HepG2 (cell line): ENCODE measurements at regions not wholly inside any gene's neighbourhood (a gene's known extent, or its start where the extent isn't known, plus 50 kb on each side); places are given as distances from the start of the nearest gene placed in this dataset.

Experiments used
- ATAC-seq: fragments of 200-7000 bp; cut with Tn5 transposase; 3 replicates; pipeline ENCODE4 v1.9.1; 2020; ENCODE audit warnings: mild to moderate bottlenecking, moderate library complexity
- BruUV-seq: library from RNA; stranded (reverse); fragments of 400-500 nt; replicated peaks from 2 replicates; lab custom pipeline; 2021; lab: Mats Ljungman, UMichigan
- CTCF ChIA-PET: fragments of 300-600 bp; formaldehyde crosslinking; extraction: SDS; loops from one replicate; lab custom pipeline; 2021; ENCODE audit warnings: low total read pairs, inconsistent platforms, low intra/inter-chr PET ratio; lab: Yijun Ruan, JAX
- POLR2A ChIA-PET: fragments of 350-600 bp; sonication (Branson Sonifier 250); formaldehyde crosslinking; loops from one replicate; lab custom pipeline; 2020; ENCODE audit warnings: antibody characterized with exemption, inconsistent platforms; lab: Yijun Ruan, JAX
- DNase-seq: peaks from one replicate; pipeline ENCODE4 v3.0.0-alpha.2; 2015; ENCODE audit warnings: low spot score
- FAIRE-seq: peaks from 3 replicates; lab custom pipeline; 2011; peaks lifted over from hg19 to GRCh38; lab: Jason Lieb, UNC
- H2AFZ ChIP-seq: one replicate; pipeline ENCODE4 v1.6.1; 2011; ENCODE audit warnings: low read length, inconsistent platforms
- H3K27ac ChIP-seq: fragments of 300-600 bp; 3 replicates; pipeline ENCODE4 v1.8.0; 2011; ENCODE audit warnings: mixed run types, mild to moderate bottlenecking, mixed read lengths, low read length, inconsistent platforms; ENCODE audit not compliant: insufficient read depth; ENCODE audit errors: extremely low read length
- H3K27me3 ChIP-seq, 2 experiments: fragments of 200-600 bp in 1 of 2; 2 replicates in 1 of 2; 3 replicates in 1 of 2; pipeline versions ENCODE4 v1.6.0 to v1.8.0; 2011; ENCODE audit warnings: low read length in 2 of 2, mild to moderate bottlenecking in 2 of 2, moderate library complexity in 2 of 2, inconsistent platforms in 1 of 2; ENCODE audit not compliant: insufficient read depth in 2 of 2, control insufficient read depth in 1 of 2
- H3K36me3 ChIP-seq, 2 experiments: fragments of 200-600 bp in 1 of 2; replicated peaks in 1 of 2; 2 replicates in 1 of 2; 3 replicates in 1 of 2; pipeline versions ENCODE4 v1.5.1 to v1.8.0; 2011; ENCODE audit warnings: low read length in 2 of 2, inconsistent platforms in 1 of 2; ENCODE audit not compliant: insufficient read depth in 2 of 2, control insufficient read depth in 1 of 2
- H3K4me1 ChIP-seq: 2 replicates; pipeline ENCODE4 v1.5.1; 2012; ENCODE audit warnings: low read length, inconsistent platforms; ENCODE audit not compliant: insufficient read depth
- H3K4me2 ChIP-seq: 2 replicates; pipeline ENCODE4 v1.6.0; 2011; ENCODE audit warnings: low read depth, low read length, inconsistent platforms
- H3K4me3 ChIP-seq, 3 experiments: fragments of 200-600 bp in 1 of 3; sonication (generic), shearing (Covaris generic) in 1 of 3; replicated peaks in 1 of 3; 2 replicates each; pipeline ENCODE4 v1.5.1; 2011 to 2016; ENCODE audit warnings: low read length in 3 of 3, inconsistent platforms in 2 of 3, low read depth in 2 of 3, mild to moderate bottlenecking in 2 of 3, control low read depth in 1 of 3, mixed read lengths in 1 of 3; ENCODE audit not compliant: insufficient read depth in 1 of 3
- H3K79me2 ChIP-seq: one replicate; pipeline ENCODE4 v1.6.1; 2011; ENCODE audit warnings: low read length, inconsistent platforms; ENCODE audit not compliant: insufficient read depth
- H3K9ac ChIP-seq: 2 replicates; pipeline ENCODE4 v1.6.0; 2011; ENCODE audit warnings: mild to moderate bottlenecking, low read depth, low read length, inconsistent platforms; ENCODE audit not compliant: insufficient read depth
- H3K9me3 ChIP-seq: 2 replicates; pipeline ENCODE4 v1.5.1; 2012; ENCODE audit warnings: mild to moderate bottlenecking, low read length
- H4K20me1 ChIP-seq: 2 replicates; pipeline ENCODE4 v1.6.0; 2011; ENCODE audit warnings: inconsistent platforms, mild to moderate bottlenecking, low read length, moderate library complexity; ENCODE audit not compliant: insufficient read depth
- BRCA1 ChIP-seq: sonication (generic); formaldehyde crosslinking; IDR thresholded peaks from 2 replicates; pipeline ENCODE4 v1.4.0; 2020; ENCODE audit warnings: missing genetic modification reagents
- CENPX ChIP-seq: sonication (generic); formaldehyde crosslinking; IDR thresholded peaks from 2 replicates; pipeline ENCODE4 v1.9.0; 2021; ENCODE audit warnings: mild to moderate bottlenecking, missing genetic modification reagents, moderate library complexity
- KLF15 ChIP-seq: sonication (generic); formaldehyde crosslinking; IDR thresholded peaks from 2 replicates; pipeline ENCODE4 v1.8.1; 2023; ENCODE audit warnings: borderline replicate concordance, mild to moderate bottlenecking, inconsistent platforms, missing genetic modification reagents, mixed read lengths
- MAFF ChIP-seq: IDR thresholded peaks from 2 replicates; pipeline ENCODE4 v1.6.1; 2011; ENCODE audit warnings: low read depth, low read length, improper control_type of control experiment
- MAFK ChIP-seq, 2 experiments: IDR thresholded peaks in 1 of 2; conservative IDR thresholded peaks in 1 of 2; 2 replicates each; pipeline ENCODE4 v1.6.1; 2011; ENCODE audit warnings: improper control_type of control experiment in 2 of 2, low read length in 2 of 2
- SRSF1 ChIP-seq: fragments of 200-400 bp; formaldehyde crosslinking; optimal IDR thresholded peaks from 2 replicates; pipeline ENCODE3; 2017; ENCODE audit warnings: mild to moderate bottlenecking, low read depth, low read length, moderate library complexity
- TARDBP ChIP-seq: sonication (generic); formaldehyde crosslinking; IDR thresholded peaks from 2 replicates; pipeline ENCODE4 v1.8.0; 2022; ENCODE audit warnings: mild to moderate bottlenecking, missing genetic modification reagents
- WIZ ChIP-seq: sonication (generic); formaldehyde crosslinking; IDR thresholded peaks from 2 replicates; pipeline ENCODE4 v1.5.1; 2020; ENCODE audit warnings: mild to moderate bottlenecking, missing genetic modification reagents
- ZNF136 ChIP-seq: sonication (generic); formaldehyde crosslinking; IDR thresholded peaks from 2 replicates; pipeline ENCODE4 v1.8.1; 2022; ENCODE audit warnings: low read depth, mild to moderate bottlenecking, moderate library complexity, missing genetic modification reagents
- ZNF180 ChIP-seq: sonication (generic); formaldehyde crosslinking; IDR thresholded peaks from 2 replicates; pipeline ENCODE4 v1.4.0; 2020; ENCODE audit warnings: low read depth, missing genetic modification reagents, borderline replicate concordance
- WGBS: methylation state at CpG from one replicate; pipeline ENCODE4 v1.1.6; 2017; ENCODE audit warnings: low lambda C conversion rate; 5-methylcytosine and 5-hydroxymethylcytosine counted together
- in situ Hi-C: cut with HindIII; loops from 2 replicates; pipeline ENCODE4 v1.10.0; 2017; ENCODE audit warnings: low pct_unique_long_range_greater_than_20kb; ENCODE audit not compliant: extremely low pct_ligation_motif_present
- intact Hi-C: fragments of 100-400 bp; cut with micrococcal nuclease; formaldehyde crosslinking; loops from one replicate; pipeline ENCODE4 v1.10.0; 2022; ENCODE audit not compliant: unreplicated experiment
- TF ChIP-seq, protein P1 (sequence below): IDR thresholded peaks from 2 replicates; pipeline ENCODE4 v1.6.1; 2016
- TF ChIP-seq, protein P2 (sequence below): sonication (generic); formaldehyde crosslinking; IDR thresholded peaks from 2 replicates; pipeline ENCODE4 v1.5.0; 2020; ENCODE audit warnings: mild to moderate bottlenecking, missing genetic modification reagents

DNA sequence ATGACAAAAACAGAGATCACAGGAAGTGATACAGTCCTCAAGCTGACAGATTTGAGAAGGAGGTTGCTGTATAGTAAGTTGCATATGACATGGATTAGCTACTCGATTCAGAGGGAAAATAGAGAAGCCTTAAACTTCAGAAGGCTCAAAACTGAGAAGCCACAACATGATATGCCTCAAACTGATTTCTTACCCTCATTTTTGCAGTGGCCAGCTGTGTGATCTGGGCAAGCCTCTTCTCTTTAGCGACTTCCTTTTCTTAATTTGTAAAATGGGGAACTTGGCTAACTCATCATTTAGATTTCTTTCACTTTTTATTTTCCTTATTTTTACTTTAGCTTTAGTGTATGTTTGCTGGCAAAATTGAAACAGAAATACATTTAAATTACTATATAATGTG is 421.1 kb downstream of the KIF4B start:
- ChIA-PET POLR2A (no interaction called here), CTCF (no interaction called here)
- no peak for FAIRE-seq

DNA sequence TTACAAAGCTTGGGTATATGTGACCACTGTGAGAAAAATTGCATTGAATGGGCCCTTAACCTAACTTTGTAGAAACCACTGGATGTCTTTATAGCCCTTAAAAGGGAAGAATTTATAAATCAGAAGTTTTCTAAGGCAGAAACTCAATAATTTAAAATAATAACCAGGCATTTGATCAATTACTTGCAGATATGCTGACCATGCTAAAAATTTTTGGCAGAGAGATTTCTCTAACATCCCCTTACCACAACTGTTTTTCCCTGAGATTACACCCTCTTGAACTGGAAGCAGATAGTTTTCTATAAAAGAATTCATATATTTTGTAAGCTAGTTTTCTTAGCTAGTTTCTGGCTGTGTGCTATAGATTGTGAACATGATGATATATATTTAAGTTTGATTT is 428.3 kb downstream of the KIF4B start:
- DNase-seq (no peak), FAIRE-seq (no peak), ATAC-seq (no peak)
- no peak overlapping the region for H3K9ac ChIP-seq
- no peaks in the 10 kb centered on the region for H3K79me2 ChIP-seq
- H3K36me3 ChIP-seq: no peaks in the 10 kb centered on the region
- H3K4me1 ChIP-seq: no peaks in the 10 kb centered on the region
- H3K27ac ChIP-seq: no peak overlapping the region
- CTCF ChIA-PET: no interaction called here
- TF ChIP-seq ZNF180: no peak
- no peak for TF ChIP-seq BRCA1 (CRISPR knock-in tag)
- TF ChIP-seq SRSF1: no peak
- peak; percentile 85 for TF ChIP-seq MAFF
- no peak for TF ChIP-seq CENPX (CRISPR knock-in tag)
- no peak for TF ChIP-seq ZNF136 (CRISPR knock-in tag)
- TF ChIP-seq MAFK (conservative IDR thresholded peaks at IDR 0.05 in 1 of 2, IDR thresholded peaks at IDR 0.05 in 1 of 2; ENCODE audit: low read length in 2 of 2): peak; percentile 85 to 93
- H3K4me2 ChIP-seq: no peak overlapping the region
- H3K4me3 ChIP-seq: no peak overlapping the region
- no peaks in the 10 kb centered on the region for H3K9me3 ChIP-seq
- no peaks in the 10 kb centered on the region for H3K27me3 ChIP-seq
- intact Hi-C loops: no loop called here
- POLR2A ChIA-PET: no interaction called here
- H4K20me1 ChIP-seq: no peaks in the 10 kb centered on the region
- no peak overlapping the region for H2AFZ ChIP-seq
- in situ Hi-C loops: no loop called here
- no TSS peak for BruUV-seq

More for the DNA sequence above, 421.1 kb downstream of the KIF4B start:
- BruUV-seq: no TSS peak
- in situ Hi-C loops (no loop called here), intact Hi-C loops (no loop called here)
- H3K79me2 ChIP-seq: no peaks in the 10 kb centered on the region
- no peaks in the 10 kb centered on the region for H3K36me3 ChIP-seq
- no peak overlapping the region for H3K4me2 ChIP-seq
- H3K4me1 ChIP-seq: no peaks in the 10 kb centered on the region
- H3K27ac ChIP-seq: no peak overlapping the region
- no peak for DNase-seq
- H2AFZ ChIP-seq: no peak overlapping the region
- H3K4me3 ChIP-seq: no peak overlapping the region
- ATAC-seq: no peak
- no peak overlapping the region for H3K9ac ChIP-seq
- no peaks in the 10 kb centered on the region for H3K27me3 ChIP-seq
- H3K9me3 ChIP-seq: no peaks in the 10 kb centered on the region
- TF ChIP-seq KLF15 (CRISPR knock-in tag) (no peak), WIZ (CRISPR knock-in tag) (no peak), TARDBP (CRISPR knock-in tag) (no peak)
- TF ChIP-seq, protein P1, sequence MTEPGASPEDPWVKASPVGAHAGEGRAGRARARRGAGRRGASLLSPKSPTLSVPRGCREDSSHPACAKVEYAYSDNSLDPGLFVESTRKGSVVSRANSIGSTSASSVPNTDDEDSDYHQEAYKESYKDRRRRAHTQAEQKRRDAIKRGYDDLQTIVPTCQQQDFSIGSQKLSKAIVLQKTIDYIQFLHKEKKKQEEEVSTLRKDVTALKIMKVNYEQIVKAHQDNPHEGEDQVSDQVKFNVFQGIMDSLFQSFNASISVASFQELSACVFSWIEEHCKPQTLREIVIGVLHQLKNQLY (CRISPR knock-in tag): no peak
- TF ChIP-seq, protein P2, sequence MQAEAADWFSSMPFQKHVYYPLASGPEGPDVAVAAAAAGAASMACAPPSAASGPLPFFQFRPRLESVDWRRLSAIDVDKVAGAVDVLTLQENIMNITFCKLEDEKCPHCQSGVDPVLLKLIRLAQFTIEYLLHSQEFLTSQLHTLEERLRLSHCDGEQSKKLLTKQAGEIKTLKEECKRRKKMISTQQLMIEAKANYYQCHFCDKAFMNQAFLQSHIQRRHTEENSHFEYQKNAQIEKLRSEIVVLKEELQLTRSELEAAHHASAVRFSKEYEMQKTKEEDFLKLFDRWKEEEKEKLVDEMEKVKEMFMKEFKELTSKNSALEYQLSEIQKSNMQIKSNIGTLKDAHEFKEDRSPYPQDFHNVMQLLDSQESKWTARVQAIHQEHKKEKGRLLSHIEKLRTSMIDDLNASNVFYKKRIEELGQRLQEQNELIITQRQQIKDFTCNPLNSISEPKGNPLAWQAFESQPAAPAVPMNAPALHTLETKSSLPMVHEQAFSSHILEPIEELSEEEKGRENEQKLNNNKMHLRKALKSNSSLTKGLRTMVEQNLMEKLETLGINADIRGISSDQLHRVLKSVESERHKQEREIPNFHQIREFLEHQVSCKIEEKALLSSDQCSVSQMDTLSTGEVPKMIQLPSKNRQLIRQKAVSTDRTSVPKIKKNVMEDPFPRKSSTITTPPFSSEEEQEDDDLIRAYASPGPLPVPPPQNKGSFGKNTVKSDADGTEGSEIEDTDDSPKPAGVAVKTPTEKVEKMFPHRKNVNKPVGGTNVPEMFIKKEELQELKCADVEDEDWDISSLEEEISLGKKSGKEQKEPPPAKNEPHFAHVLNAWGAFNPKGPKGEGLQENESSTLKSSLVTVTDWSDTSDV (CRISPR knock-in tag): no peak
- 18% methylated on average over 2 of the region's 2 CpGs for WGBS
- H4K20me1 ChIP-seq: no peaks in the 10 kb centered on the region
